ENCODE measurements at regions not wholly inside any gene's neighbourhood (a gene's known extent, or its start where the extent isn't known, plus 50 kb on each side); places are given as distances from the start of the nearest gene placed in this dataset.

DNA sequence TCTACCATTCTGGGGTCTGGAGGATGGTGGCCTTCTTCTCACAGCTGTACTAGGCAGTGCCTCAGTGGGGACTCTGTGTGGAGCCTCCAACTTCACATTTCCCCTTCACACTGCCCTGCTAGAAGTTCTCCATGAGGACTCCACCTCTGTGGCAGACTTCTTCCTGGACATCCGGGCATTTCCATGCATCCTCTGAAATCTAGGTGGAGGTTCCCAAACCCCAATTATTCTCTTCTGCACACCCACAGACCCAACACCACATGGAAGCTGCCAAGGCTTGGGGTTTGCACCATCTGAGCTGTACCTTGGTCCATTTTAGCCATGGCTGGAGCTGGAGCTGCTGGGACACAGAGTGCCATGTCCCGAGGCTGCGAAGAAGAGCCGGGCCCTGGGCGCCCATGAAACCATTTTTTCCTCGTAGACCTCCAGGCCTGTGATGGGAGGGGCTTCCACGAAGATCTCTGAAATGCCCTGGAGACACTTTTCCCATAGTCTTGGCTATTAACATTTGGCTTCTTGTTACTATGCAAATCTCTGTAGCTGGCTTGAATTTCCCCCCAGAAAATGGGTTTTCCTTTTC, 170.5 kb downstream of the FOXD2 start:
- no peaks in the 10 kb centered on the region for H3K36me3 ChIP-seq
- H3K27ac ChIP-seq = no peak overlapping the region
- H3K27me3 ChIP-seq = no peaks in the 10 kb centered on the region
- ATAC-seq = no peak
- TF ChIP-seq POLR2A (IDR thresholded peaks at IDR 0.05) = no peak
- TF ChIP-seq, protein P1, sequence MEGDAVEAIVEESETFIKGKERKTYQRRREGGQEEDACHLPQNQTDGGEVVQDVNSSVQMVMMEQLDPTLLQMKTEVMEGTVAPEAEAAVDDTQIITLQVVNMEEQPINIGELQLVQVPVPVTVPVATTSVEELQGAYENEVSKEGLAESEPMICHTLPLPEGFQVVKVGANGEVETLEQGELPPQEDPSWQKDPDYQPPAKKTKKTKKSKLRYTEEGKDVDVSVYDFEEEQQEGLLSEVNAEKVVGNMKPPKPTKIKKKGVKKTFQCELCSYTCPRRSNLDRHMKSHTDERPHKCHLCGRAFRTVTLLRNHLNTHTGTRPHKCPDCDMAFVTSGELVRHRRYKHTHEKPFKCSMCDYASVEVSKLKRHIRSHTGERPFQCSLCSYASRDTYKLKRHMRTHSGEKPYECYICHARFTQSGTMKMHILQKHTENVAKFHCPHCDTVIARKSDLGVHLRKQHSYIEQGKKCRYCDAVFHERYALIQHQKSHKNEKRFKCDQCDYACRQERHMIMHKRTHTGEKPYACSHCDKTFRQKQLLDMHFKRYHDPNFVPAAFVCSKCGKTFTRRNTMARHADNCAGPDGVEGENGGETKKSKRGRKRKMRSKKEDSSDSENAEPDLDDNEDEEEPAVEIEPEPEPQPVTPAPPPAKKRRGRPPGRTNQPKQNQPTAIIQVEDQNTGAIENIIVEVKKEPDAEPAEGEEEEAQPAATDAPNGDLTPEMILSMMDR (IDR thresholded peaks at IDR 0.05) = no peak
- TF ChIP-seq EP300 (IDR thresholded peaks at IDR 0.05) = no peak
- TF ChIP-seq POLR2AphosphoS5 (IDR thresholded peaks at IDR 0.05) = no peak
- peaks cover 0 to 23% (median 0%) of the 10 kb centered on the region in 3 donors for H3K9me3 ChIP-seq
- 92% methylated on average over 7 of the region's 7 CpGs; no CpG with 5 or more reads in 1 of the 2 donors for WGBS, 2 donors (ENCODE audit: low coverage in 1 of 2)
- H3K4me1 ChIP-seq = no peaks in the 10 kb centered on the region
- H3K4me3 ChIP-seq = no peak overlapping the region

DNA sequence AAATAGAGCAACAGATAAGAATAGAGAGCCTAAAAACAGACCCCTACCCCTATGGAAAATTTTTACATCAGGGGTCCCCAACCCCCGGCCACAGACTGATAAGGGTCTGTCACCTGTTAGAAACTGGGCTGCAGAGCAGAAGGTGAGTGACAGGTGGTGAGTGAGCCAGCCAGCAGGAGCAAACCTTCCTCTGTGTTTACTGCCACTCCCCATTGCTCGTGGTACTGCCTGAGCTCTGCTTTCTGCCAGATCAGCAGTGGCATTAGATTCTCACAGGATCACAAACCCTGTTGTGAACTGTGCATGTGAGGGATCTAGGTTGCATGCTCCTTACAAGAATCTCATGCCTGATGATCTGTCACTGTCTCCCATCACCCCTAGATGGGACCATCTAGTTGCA, 174.1 kb downstream of the FOXD2 start:
- ATAC-seq = no peak
- TF ChIP-seq POLR2A (IDR thresholded peaks at IDR 0.05) = no peak
- H3K4me3 ChIP-seq = no peak overlapping the region
- H3K36me3 ChIP-seq = no peaks in the 10 kb centered on the region
- WGBS, 2 donors (ENCODE audit: low coverage in 1 of 2) = 23 to 50% methylated on average over 2 of the region's 2 CpGs
- H3K9me3 ChIP-seq = peaks cover 0 to 15% (median 0%) of the 10 kb centered on the region in 3 donors
- no peaks in the 10 kb centered on the region for H3K4me1 ChIP-seq
- no peak overlapping the region for H3K27ac ChIP-seq
- no peaks in the 10 kb centered on the region for H3K27me3 ChIP-seq

DNA sequence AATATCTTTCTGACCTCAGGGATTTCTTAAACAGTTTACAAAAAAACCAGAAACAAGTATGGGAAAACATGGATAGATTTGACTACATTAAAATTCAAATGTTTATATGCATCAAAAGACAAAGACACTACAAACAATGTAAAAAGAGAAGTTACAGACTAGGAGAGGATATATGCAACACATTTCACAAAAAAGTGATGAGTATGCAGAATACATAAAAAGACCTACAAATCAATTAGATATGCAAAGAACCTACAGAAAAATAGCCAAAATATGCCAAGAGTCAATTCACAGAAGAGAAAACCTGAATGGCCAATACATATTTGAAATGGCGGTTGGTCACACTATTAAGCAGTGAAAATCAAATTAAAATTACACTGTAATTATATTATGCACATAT, 175.0 kb downstream of the FOXD2 start:
- H3K27ac ChIP-seq = no peak overlapping the region
- no peak for TF ChIP-seq POLR2A (IDR thresholded peaks at IDR 0.05)
- H3K36me3 ChIP-seq = no peaks in the 10 kb centered on the region
- WGBS, 2 donors (ENCODE audit: low coverage in 1 of 2) = 100% methylated on average over 1 of the region's 1 CpG; no CpG with 5 or more reads in 1 of the 2 donors
- no peaks in the 10 kb centered on the region for H3K27me3 ChIP-seq
- H3K9me3 ChIP-seq = peaks cover 0 to 13% (median 0%) of the 10 kb centered on the region in 3 donors
- no peak for ATAC-seq
- no peaks in the 10 kb centered on the region for H3K4me1 ChIP-seq
- H3K4me3 ChIP-seq = no peak overlapping the region

DNA sequence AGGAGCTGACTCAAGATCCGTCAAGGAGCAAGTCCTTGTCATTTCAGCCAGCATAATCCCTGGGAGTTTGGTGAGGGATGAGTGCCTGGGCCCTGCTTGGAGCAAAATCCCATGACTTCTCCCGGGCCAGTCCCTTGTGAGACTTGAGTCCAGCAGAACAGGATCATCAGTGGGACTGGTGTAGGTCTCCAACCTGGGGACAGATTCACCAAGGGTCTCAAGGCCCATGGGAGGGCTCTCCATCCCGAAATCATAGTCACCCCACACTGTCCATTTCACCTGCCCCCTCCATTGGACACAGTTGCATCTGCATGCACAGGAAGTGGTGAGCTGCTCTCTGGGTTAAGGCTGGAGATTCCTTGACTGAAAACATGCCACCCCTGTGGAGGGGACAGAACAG, 178.2 kb downstream of the FOXD2 start:
- Histone ChIP-seq H3K9me3 (no peaks in the 10 kb centered on the region), H3K36me3 (no peaks in the 10 kb centered on the region), H3K4me1 (no peaks in the 10 kb centered on the region), H3K27me3 (no peaks in the 10 kb centered on the region), H3K4me3 (no peak overlapping the region), H3K27ac (no peak overlapping the region)
- 90% methylated on average over 2 of the region's 3 CpGs; no CpG with 5 or more reads in 1 of the 2 donors for WGBS, 2 donors (ENCODE audit: low coverage in 1 of 2)
- ATAC-seq = no peak
- TF ChIP-seq, protein P1 (IDR thresholded peaks at IDR 0.05) = no peak
- TF ChIP-seq POLR2AphosphoS5 (IDR thresholded peaks at IDR 0.05) (no peak), POLR2A (IDR thresholded peaks at IDR 0.05) (no peak), EP300 (IDR thresholded peaks at IDR 0.05) (no peak)

DNA sequence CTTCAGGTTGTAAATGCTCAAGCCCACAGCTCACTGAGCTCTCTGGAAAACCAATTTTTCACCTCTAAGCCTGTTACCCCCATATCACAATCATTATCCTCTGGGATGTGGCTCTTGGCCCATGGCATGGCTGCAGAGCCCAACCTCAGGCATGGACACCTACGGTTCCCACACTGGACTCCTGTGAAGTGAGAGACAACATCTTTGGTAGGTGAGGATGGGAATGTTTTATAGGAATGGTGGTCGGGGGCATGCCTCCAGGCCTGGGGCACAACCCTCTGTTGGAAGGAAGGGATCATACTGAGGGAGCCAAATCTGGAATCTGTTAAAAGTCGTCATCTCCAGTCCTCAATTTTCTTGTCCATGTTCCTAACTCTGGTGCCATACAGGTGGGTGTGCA, 179.1 kb downstream of the FOXD2 start:
- Histone ChIP-seq H3K4me1 (no peaks in the 10 kb centered on the region), H3K27me3 (peaks cover 4% of the 10 kb centered on the region), H3K36me3 (no peaks in the 10 kb centered on the region), H3K9me3 (no peaks in the 10 kb centered on the region), H3K27ac (no peak overlapping the region), H3K4me3 (no peak overlapping the region)
- no peak for TF ChIP-seq POLR2AphosphoS5 (IDR thresholded peaks at IDR 0.05)
- no peak for TF ChIP-seq POLR2A (IDR thresholded peaks at IDR 0.05)
- no peak for TF ChIP-seq EP300 (IDR thresholded peaks at IDR 0.05)
- TF ChIP-seq, protein P1 (IDR thresholded peaks at IDR 0.05) = no peak
- ATAC-seq = no peak
- 92% methylated on average over 2 of the region's 3 CpGs; no CpG with 5 or more reads in 1 of the 2 donors for WGBS, 2 donors (ENCODE audit: low coverage in 1 of 2)

DNA sequence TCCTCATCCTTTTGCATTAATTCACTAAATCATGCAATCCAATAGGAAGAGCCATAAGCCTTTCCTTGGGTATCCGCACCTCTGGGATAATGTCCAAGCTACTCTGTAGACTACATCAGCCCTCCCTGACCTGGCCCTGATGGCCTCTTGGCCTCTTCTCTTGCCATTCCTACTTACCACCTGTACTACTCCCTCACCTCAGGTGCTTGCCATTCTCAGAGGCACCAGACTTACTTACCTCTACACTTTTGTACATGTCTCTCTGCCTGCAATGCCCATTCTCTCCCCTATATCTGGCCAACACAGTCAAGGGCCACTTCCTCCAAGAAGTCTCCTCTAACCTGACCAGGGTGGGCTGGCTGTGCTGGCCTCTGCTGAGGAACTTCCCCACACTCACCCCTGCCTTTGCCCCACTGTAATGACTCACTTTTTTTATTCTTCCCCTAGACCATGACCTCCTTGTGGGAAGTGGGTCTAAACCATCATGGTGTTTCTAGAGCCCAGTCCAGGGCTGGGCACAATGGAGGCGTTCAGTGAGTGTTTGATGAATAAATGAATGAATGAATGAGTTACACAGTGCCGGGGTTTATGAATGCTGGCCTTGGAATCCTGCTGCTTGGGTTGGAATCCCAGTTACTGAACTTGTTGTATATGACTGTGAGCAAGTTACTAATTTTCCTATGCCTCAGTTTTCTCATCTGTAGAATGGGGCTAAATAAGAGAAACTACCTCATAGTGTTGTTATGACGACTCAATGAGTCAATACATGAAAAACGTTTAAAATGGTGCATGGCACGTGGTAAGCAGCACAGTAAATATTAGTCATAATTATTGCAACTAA, 179.8 kb downstream of the FOXD2 start:
- TF ChIP-seq EP300 (IDR thresholded peaks at IDR 0.05) (no peak), POLR2AphosphoS5 (IDR thresholded peaks at IDR 0.05) (no peak)
- no peaks in the 10 kb centered on the region for H3K4me1 ChIP-seq
- ATAC-seq = no peak
- H3K4me3 ChIP-seq = no peak overlapping the region
- 88 to 98% methylated on average over 4 to 6 of the region's 6 CpGs for WGBS, 2 donors (ENCODE audit: low coverage in 1 of 2)
- no peak overlapping the region for H3K27ac ChIP-seq
- peaks cover 4% of the 10 kb centered on the region for H3K27me3 ChIP-seq
- no peaks in the 10 kb centered on the region for H3K9me3 ChIP-seq
- no peaks in the 10 kb centered on the region for H3K36me3 ChIP-seq

All from gastroesophageal sphincter (tissue), 4 donors.